MM.1S (cell line): ENCODE measurements at regions not wholly inside any gene's neighbourhood (a gene's known extent, or its start where the extent isn't known, plus 50 kb on each side); places are given as distances from the start of the nearest gene placed in this dataset.

Source experiments
- DNase-seq: peaks from one replicate; pipeline ENCODE4 v3.0.0-alpha.2; 2015
- H2AFZ ChIP-seq: fragments of 300-600 bp; sonication (generic); 2 replicates; pipeline ENCODE4 v1.6.0; 2016; ENCODE audit warnings: antibody characterized with exemption, low read length
- H3F3A ChIP-seq: fragments of 300-600 bp; sonication (generic); 2 replicates; pipeline ENCODE4 v1.6.1; 2016; ENCODE audit warnings: mild to moderate bottlenecking, antibody characterized with exemption, low read length, moderate library complexity, mixed read lengths; ENCODE audit not compliant: insufficient read depth
- H3K27ac ChIP-seq: fragments of 300-600 bp; sonication (generic); 2 replicates; pipeline ENCODE4 v1.5.1; 2016; ENCODE audit warnings: mild to moderate bottlenecking, low read length
- H3K27me3 ChIP-seq: fragments of 300-600 bp; sonication (generic); replicated peaks from 2 replicates; pipeline ENCODE4 v1.6.0; 2016; ENCODE audit warnings: low read length; ENCODE audit not compliant: insufficient read depth
- H3K36me3 ChIP-seq: fragments of 300-600 bp; sonication (generic); replicated peaks from 2 replicates; pipeline ENCODE4 v1.6.1; 2016; ENCODE audit warnings: mild to moderate bottlenecking, low read length, mixed read lengths; ENCODE audit not compliant: insufficient read depth
- H3K4me1 ChIP-seq: fragments of 300-600 bp; sonication (generic); 2 replicates; pipeline ENCODE4 v1.6.1; 2016; ENCODE audit warnings: low read length, mixed read lengths
- H3K4me2 ChIP-seq: fragments of 300-600 bp; sonication (generic); 2 replicates; pipeline ENCODE4 v1.6.0; 2016; ENCODE audit warnings: low read depth, low read length
- H3K4me3 ChIP-seq: fragments of 300-600 bp; sonication (generic); 2 replicates; pipeline ENCODE4 v1.5.1; 2016; ENCODE audit warnings: low read length, mixed read lengths
- H3K79me2 ChIP-seq: fragments of 300-600 bp; sonication (generic); 2 replicates; pipeline ENCODE4 v1.6.1; 2016; ENCODE audit warnings: mixed run types, low read length, mixed read lengths
- H3K9ac ChIP-seq: fragments of 300-600 bp; sonication (generic); 2 replicates; pipeline ENCODE4 v1.6.1; 2016; ENCODE audit warnings: low read length, mixed read lengths
- H3K9me2 ChIP-seq: fragments of 300-600 bp; sonication (generic); replicated peaks from 2 replicates; pipeline ENCODE4 v1.6.1; 2016; ENCODE audit warnings: mild to moderate bottlenecking, low read length, mixed read lengths; ENCODE audit not compliant: insufficient read depth
- H3K9me3 ChIP-seq: fragments of 300-600 bp; sonication (generic); replicated peaks from 2 replicates; pipeline ENCODE4 v1.6.1; 2016; ENCODE audit warnings: mild to moderate bottlenecking, low read length, mixed read lengths; ENCODE audit not compliant: insufficient read depth
- H4K20me1 ChIP-seq: fragments of 300-600 bp; sonication (generic); 2 replicates; pipeline ENCODE4 v1.6.1; 2016; ENCODE audit warnings: mild to moderate bottlenecking, low read length, moderate library complexity, mixed read lengths; ENCODE audit not compliant: insufficient read depth
- CTCF ChIP-seq: fragments of 300-600 bp; sonication (generic); IDR thresholded peaks from 2 replicates; pipeline ENCODE4 v1.5.1; 2016; ENCODE audit warnings: antibody characterized with exemption, low read length, mixed read lengths
- EZH2 ChIP-seq: fragments of 300-600 bp; sonication (generic); optimal IDR thresholded peaks from 2 replicates; pipeline ENCODE3; 2017; ENCODE audit warnings: low read depth, mild to moderate bottlenecking, antibody characterized with exemption, low read length, mixed read lengths
- EZH2phosphoT487 ChIP-seq: fragments of 300-600 bp; sonication (generic); IDR thresholded peaks from 2 replicates; pipeline ENCODE4 v1.6.1; 2018; ENCODE audit warnings: antibody characterized with exemption, low read length

GRCh38 chr2:118309946-118310680, 221.8 kb downstream of the INSIG2 start:
- Histone ChIP-seq H3K9me3 (no peaks in the 10 kb centered on the region), H3K9me2 (no peaks in the 10 kb centered on the region), H3K36me3 (no peaks in the 10 kb centered on the region), H3K27ac (no peak overlapping the region), H3K9ac (peak overlapping the region; percentile 30), H3K4me1 (no peaks in the 10 kb centered on the region), H3K4me3 (peak overlapping the region; percentile 52), H3K27me3 (no peaks in the 10 kb centered on the region), H4K20me1 (no peaks in the 10 kb centered on the region), H3F3A (no peaks in the 10 kb centered on the region), H3K79me2 (no peaks in the 10 kb centered on the region), H3K4me2 (peak overlapping the region; percentile 48), H2AFZ (peak overlapping the region; percentile 79)
- TF ChIP-seq CTCF (no peak), EZH2phosphoT487 (no peak), EZH2 (no peak)
- DNase-seq, result peak; percentile 34

GRCh38 chr2:118309257-118309945, 221.1 kb downstream of the INSIG2 start:
- no peaks in the 10 kb centered on the region for H3K9me3 ChIP-seq
- no peaks in the 10 kb centered on the region for H3K4me1 ChIP-seq
- TF ChIP-seq EZH2phosphoT487 (no peak), CTCF (no peak), EZH2 (no peak)
- no peaks in the 10 kb centered on the region for H3K27me3 ChIP-seq
- peak overlapping the region; percentile 79 for H2AFZ ChIP-seq
- no peaks in the 10 kb centered on the region for H4K20me1 ChIP-seq
- no peak overlapping the region for H3K27ac ChIP-seq
- H3K79me2 ChIP-seq, result no peaks in the 10 kb centered on the region
- peak overlapping the region; percentile 30; the same call in 1 of the 2 replicates for H3K9ac ChIP-seq
- no peaks in the 10 kb centered on the region for H3F3A ChIP-seq
- peak overlapping the region; percentile 52 for H3K4me3 ChIP-seq
- H3K36me3 ChIP-seq, result no peaks in the 10 kb centered on the region
- DNase-seq, result no peak
- H3K4me2 ChIP-seq, result peak overlapping the region; percentile 48; the same call in 1 of the 2 replicates
- H3K9me2 ChIP-seq, result no peaks in the 10 kb centered on the region

- no peaks in the 10 kb centered on the region for H4K20me1 ChIP-seq
- H3K9me3 ChIP-seq, result no peaks in the 10 kb centered on the region
- no peak overlapping the region for H2AFZ ChIP-seq
- H3K36me3 ChIP-seq, result no peaks in the 10 kb centered on the region
- H3K9ac ChIP-seq, result no peak overlapping the region
- TF ChIP-seq EZH2 (no peak), EZH2phosphoT487 (no peak), CTCF (no peak)
- no peak overlapping the region for H3K4me2 ChIP-seq
- no peaks in the 10 kb centered on the region for H3K79me2 ChIP-seq
- no peak for DNase-seq
- H3F3A ChIP-seq, result no peaks in the 10 kb centered on the region
- H3K27ac ChIP-seq, result no peak overlapping the region
- no peaks in the 10 kb centered on the region for H3K4me1 ChIP-seq
- H3K9me2 ChIP-seq, result no peaks in the 10 kb centered on the region
- H3K27me3 ChIP-seq, result no peaks in the 10 kb centered on the region
- H3K4me3 ChIP-seq, result no peak overlapping the region
These were observed 219.6 kb downstream of the INSIG2 start for GRCh38 chr2:118307864-118308263.
